DND-41 (cell line): ENCODE measurements at regions not wholly inside any gene's neighbourhood (a gene's known extent, or its start where the extent isn't known, plus 50 kb on each side); places are given as distances from the start of the nearest gene placed in this dataset.

Experiments
- EZH2 ChIP-seq: IDR thresholded peaks from 3 replicates; pipeline ENCODE4 v1.6.1; 2012; ENCODE audit warnings: borderline replicate concordance, low read depth, mild to moderate bottlenecking, moderate library complexity, low read length, inconsistent platforms; ENCODE audit not compliant: severe bottlenecking
- TF ChIP-seq, protein P1 (sequence below): IDR thresholded peaks from 2 replicates; pipeline ENCODE4 v1.5.1; 2012; ENCODE audit warnings: borderline replicate concordance, low read length, moderate library complexity, mild to moderate bottlenecking; ENCODE audit not compliant: poor library complexity, severe bottlenecking; ENCODE audit errors: extremely low read depth

DNA sequence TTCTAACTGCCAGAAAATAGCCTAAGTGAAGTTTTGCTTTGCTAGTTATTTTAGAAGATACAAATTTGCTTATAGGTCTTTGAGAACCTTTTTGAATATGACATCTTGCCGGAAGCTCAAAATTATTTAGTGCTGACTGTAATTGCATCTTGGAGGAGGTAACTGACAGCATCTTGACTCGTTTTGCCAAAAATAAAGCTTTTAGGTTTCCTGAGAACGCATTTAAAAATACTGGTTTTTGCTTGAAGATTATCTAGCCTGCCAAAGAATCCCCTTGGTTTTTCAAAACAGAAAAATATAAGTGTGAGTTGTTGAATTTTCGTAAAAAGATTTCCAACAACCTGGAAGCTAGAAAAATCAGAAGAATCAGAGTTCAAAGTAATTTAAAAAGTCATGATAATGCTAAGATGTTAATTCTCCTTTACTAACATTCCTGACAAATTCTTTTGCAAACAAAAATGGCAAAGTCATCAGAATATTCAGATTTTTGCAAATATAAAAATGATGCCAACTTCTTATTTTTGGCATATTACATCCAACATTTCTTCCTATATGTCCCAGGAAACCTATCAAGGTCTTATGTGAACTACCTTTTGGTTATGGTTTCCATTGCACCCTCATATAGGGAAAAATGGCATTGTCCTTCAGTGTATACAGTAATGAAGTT, 178.0 kb upstream of the SLC8A1 start:
- TF ChIP-seq, protein P1, sequence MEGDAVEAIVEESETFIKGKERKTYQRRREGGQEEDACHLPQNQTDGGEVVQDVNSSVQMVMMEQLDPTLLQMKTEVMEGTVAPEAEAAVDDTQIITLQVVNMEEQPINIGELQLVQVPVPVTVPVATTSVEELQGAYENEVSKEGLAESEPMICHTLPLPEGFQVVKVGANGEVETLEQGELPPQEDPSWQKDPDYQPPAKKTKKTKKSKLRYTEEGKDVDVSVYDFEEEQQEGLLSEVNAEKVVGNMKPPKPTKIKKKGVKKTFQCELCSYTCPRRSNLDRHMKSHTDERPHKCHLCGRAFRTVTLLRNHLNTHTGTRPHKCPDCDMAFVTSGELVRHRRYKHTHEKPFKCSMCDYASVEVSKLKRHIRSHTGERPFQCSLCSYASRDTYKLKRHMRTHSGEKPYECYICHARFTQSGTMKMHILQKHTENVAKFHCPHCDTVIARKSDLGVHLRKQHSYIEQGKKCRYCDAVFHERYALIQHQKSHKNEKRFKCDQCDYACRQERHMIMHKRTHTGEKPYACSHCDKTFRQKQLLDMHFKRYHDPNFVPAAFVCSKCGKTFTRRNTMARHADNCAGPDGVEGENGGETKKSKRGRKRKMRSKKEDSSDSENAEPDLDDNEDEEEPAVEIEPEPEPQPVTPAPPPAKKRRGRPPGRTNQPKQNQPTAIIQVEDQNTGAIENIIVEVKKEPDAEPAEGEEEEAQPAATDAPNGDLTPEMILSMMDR: no peak
- no peak for TF ChIP-seq EZH2
